Right ventricle myocardium inferior (tissue), 1 donor: ENCODE measurements at regions not wholly inside any gene's neighbourhood (a gene's known extent, or its start where the extent isn't known, plus 50 kb on each side); places are given as distances from the start of the nearest gene placed in this dataset.
A peak's percentile ranks its signal among the peaks of the same experiment; 100 is the strongest.

ENCODE experiments used
- ATAC-seq: fragments of 200-7000 bp; cut with Tn5 transposase; one replicate; pipeline ENCODE4 v1.9.1; 2020; ENCODE audit warnings: mild to moderate bottlenecking, moderate library complexity
- DNase-seq: peaks from one replicate; pipeline ENCODE4 v3.0.0; 2021; ENCODE audit errors: missing footprints
- intact Hi-C: fragments of 100-400 bp; cut with DNase I; formaldehyde crosslinking; loops from one replicate; pipeline ENCODE4 v1.11.0; 2022
- donor health status: DM: no; HTN: yes; CAD: no; lungs with severe emphysema.

DNA sequence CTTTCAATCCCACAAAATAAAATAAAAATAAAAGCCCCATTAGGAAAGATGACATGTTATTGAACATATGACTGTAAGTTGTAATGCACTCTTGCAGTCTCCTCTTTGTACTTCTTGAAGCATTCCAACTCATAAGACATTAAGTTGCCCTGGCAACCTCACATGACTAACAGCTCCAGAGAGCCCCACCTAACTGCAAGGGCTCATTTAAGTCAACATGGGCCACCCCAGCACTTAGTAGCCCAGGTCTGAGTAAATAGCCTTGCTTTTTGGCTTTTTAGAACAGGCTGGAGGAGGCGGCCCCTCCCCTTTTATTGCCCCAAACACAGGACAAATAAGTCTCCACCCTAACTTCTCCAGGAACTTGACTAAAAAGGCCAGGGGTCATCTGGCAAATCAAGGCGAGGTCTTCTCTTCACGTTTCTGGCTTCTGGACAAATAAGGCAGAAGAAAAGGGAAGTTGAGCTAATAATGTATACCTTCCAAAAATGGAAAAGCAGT lies 135.1 kb downstream of the TMCO5A start:
- no peak for DNase-seq
- peak; percentile 38 for ATAC-seq
- intact Hi-C loops = loop anchor here (5.0 kb wide), 2 partner anchors 62 to 283 kb away; no protein-coding TSS in a partner anchor

DNA sequence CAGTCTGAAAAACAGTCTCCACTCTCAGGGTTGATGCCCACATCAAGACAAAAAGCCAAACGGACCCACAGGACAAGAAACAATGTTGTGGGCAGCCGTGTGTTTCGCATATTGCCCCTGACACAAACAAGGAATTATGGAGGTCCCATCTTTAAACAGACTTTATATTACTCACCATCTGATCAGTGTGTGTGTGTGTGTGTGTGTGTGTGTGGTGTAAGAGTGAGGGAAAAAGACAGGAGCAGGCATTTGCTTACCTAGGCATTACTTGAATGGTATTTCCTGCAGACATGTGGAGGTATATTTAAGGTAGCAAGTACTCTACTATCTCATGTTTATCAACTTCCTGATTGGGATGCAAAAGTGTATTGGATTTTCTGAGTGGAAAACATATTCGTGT lies 136.3 kb downstream of the TMCO5A start:
- no peak for DNase-seq

DNA sequence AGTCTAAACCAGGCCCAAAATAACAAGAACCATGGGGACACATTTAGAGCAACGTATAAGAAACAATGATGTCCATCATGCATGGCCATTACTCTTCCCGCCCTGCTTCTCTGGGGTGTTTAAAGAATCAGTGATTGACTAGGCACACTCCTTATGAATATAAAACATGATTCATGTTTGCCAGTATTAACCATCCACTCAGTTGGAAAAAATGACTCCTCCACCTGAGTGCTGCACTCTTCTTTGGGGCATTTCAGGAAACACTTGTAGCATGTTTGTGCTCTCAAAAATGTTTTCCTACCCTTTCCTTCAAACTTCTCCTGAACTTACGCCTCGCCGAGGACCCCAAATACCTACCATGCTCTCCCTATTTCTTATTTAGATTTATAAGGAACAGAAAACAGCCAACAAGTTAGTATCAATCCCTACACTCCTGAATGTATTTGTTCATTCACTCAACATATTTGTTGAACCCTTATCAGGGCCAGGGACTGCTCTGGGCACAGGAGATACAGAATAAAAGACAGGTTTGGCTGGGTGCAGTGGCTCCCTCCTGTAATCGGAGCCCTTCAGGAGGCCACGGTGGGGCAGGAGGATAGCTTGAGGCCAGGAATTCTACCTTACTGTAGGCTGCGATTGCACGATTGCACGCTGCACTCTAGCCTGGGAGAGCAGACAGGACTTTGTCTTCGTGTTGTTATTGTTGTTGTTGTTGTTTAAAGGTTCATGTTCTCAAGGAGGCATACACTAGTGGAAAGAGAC lies 137.0 kb downstream of the TMCO5A start:
- no peak for ATAC-seq
- intact Hi-C loops = loop anchor here (5.0 kb wide), 2 partner anchors 64 to 281 kb away; no protein-coding TSS in a partner anchor
- no peak for DNase-seq

More for the DNA sequence above, 136.3 kb downstream of the TMCO5A start:
- no peak for ATAC-seq
- intact Hi-C loops = loop anchor here (5.0 kb wide), 2 partner anchors 63 to 282 kb away; no protein-coding TSS in a partner anchor

DNA sequence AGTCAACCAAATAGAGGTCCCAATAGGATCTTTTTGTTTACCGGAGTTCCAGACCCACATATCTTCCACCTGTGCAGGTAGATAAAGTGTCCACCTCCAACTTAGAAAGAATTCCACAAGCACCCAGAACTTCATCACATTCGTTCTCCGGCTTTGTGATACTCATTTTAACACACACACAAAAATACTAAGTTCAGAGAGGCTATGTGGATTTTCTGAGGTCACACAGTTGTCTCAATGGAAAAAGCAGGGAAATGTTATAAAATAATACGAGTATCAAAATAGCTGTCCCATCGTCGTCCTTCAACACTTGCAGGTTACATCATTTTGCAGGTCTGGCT lies 137.5 kb downstream of the TMCO5A start:
- DNase-seq = no peak
- no peak for ATAC-seq
- intact Hi-C loops = loop anchor here (5.0 kb wide), 2 partner anchors 65 to 280 kb away; no protein-coding TSS in a partner anchor

DNA sequence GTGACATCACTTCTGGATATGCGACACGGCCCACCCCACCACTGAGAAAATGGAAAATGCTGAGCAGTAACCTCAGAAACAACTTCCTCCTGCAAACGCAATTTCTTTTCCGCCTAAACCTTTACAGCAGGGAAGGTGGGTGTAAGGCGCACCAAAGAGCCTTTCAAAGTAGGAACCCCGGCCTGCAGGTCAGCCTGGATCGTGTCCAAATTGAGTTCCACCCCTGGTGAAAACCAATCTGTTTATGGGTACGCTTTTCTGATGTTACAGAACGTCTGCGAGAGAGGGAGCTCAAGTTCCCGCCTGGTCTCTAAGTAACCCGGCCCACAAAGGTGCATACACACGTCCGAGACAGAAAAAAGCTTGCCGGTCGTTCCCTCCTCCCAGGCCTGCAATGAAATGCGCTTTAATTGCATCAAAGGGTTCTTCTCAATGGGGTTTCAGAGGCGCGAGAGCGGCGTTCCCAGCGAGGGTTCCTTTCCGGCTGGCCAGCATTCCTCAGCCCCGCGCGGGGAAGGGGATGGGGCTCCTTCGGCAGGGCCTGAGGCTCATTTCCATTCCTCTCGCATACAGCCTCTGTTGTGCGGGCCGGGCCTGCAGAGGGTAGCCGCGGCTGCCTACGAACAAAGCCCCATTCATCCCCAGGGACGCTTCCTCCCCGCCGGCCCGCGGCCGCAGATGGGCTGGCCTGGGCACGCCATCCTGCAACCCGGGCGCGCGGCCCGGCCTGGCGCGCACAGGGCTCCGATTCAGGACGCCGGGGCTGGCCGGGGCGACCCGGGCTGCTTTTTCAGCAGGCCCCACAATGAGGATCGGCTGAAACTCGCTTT lies 138.1 kb downstream of the TMCO5A start:
- intact Hi-C loops = loop anchor here (1.0 to 5.0 kb wide), 3 partner anchors 65 to 280 kb away; partner anchors contain the start of gene SPRED1
- ATAC-seq (peak; percentile 91), DNase-seq (peak; percentile 86)

DNA sequence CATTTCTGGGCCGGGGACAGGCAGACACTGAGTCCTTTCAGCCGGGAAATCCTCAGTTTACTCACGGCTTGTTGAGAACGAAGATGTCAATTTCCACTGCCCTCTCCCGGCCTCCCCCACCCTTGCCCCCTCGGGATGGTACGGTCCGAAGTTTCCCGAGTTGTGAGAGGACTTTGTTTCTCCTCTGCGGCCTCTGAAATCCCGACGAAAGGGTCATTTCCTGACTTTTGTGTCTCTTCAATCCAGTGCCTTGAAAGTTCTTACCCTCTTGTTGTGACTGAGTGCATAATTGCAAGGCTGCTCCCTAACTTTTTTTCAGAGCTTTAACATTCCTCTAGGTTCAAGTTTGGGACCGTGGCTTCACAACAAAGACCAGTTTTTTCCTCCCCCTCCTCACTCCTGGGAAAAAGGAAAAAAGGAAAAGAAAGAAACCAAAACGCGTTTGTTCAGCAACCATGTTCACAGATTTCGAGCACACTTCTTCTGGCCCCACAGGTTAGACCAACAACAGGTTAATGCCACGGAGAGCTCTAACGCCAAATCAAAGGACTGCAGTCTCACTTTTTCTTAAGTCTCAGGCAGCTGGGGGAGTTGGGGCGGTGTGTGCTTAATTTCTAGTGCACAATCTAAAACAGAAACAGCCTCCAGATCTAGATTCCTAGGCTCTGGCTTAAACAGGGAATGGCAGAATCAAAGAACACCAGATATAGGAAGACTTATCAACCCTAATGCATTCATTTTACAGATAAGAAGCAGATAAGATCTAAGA lies 138.9 kb downstream of the TMCO5A start:
- intact Hi-C loops = loop anchor here (1.0 to 5.0 kb wide), 3 partner anchors 66 to 279 kb away; partner anchors contain the start of gene SPRED1
- ATAC-seq (peak; percentile 40), DNase-seq (no peak)

DNA sequence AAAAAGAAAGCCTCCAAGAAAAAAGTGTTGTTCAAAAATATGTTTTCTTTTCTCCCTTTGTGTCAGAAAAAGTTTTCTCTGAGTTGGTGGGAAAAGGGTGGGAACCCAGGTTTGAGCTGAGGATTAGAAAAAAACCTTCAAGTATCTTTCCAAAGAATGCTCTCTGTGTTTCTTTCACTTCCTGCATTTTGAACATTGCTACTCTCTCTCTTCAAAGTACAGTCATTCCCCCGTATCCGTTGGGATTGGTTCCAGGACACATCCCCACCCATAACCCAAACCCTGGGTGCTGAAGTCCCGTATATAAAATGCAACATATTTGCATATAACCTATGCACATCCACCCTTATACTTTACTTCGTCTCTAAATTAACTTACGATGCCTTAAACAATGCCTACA lies 139.6 kb downstream of the TMCO5A start:
- intact Hi-C loops = loop anchor here (5.0 kb wide), 2 partner anchors 67 to 278 kb away; no protein-coding TSS in a partner anchor
- DNase-seq = no peak
- ATAC-seq = no peak

DNA sequence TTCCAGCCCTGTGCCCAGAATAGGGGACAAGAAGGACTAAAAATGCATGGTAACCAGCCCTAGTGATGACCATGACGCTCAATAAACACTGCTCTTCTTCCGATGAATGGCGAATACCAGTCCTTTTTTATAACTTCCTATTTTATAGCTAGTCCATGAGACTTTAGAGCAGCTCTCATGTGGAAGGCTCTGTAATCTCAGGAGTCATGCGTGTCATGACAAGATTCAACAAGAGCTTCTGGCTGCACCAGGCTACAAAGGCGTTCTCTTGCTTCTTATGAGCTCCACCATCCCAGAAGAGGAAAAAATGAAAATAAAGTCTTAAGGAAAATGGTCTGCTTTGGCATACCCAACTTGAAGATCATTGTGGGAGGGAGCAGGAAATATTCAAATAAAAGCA lies 141.0 kb downstream of the TMCO5A start:
- ATAC-seq = no peak
- no peak for DNase-seq
- intact Hi-C loops = no loop called here

DNA sequence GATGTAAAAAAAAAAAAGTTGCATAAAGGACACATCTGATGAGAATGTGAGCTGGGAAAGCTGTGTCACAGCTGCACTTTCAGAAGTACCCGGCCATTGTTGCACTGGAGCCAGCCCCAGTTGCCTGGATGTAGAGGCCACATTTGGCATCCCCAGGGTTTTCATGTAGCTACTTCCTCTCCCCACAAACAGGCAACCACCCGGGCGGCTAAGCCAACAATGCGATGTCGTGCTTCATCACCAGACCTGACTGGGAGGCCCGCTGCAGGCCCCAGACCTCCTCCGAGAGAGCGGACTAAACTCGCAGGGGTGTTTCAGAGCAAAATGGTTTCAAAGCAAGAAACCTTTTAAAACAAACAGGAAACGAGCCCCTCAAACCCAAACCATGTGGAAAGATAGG lies 142.3 kb downstream of the TMCO5A start:
- no peak for ATAC-seq
- intact Hi-C loops = no loop called here
- DNase-seq = peak; percentile 68

DNA sequence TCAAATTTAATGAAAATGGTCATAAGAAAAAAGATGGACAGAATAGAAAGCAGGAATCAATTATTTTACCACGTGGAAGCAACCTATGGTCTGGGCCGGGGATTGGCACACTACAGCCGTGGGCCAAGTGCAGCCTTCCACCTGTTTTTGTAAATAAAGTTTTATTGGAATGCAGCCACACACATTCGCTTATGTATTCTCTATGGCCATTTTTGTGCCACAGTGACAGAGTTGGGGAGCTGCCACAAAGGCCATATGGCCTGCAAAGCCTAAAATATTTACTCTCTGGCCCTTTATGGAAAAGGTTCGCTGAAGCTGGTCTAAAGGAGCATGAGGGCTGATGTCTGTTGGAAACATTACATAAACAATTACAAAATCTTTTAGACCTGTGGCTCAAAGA lies 144.8 kb downstream of the TMCO5A start:
- no peak for DNase-seq
- no peak for ATAC-seq
- intact Hi-C loops = no loop called here

DNA sequence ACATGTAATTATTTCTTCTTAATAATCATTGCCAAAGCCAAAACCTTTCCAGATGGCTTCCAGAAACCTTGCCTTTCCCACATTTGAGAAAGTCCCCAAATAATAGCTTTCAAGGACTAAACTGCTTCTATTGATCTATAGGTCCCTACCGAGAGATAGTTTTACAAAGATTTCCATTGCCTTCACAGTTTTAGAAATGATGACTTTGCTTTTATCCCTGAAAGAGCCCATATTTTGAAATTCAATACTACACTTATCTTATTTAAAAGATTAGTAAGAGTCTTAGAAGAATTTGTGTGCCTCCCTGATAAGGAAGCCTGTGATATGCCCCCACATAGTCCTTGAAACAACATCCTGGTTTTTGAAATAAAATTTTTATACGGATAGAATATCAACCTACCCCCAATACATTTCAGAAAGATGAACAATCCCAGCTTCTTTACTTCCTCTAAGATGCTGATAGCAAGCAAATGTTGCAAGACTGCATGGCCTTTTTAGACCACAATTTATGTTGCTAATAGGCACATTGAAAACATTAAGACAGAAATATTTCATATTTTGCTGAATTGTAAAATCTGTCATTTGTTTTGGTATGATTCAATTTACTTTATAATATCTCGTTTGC lies 146.3 kb downstream of the TMCO5A start:
- no peak for DNase-seq
- ATAC-seq = no peak
- intact Hi-C loops = no loop called here

DNA sequence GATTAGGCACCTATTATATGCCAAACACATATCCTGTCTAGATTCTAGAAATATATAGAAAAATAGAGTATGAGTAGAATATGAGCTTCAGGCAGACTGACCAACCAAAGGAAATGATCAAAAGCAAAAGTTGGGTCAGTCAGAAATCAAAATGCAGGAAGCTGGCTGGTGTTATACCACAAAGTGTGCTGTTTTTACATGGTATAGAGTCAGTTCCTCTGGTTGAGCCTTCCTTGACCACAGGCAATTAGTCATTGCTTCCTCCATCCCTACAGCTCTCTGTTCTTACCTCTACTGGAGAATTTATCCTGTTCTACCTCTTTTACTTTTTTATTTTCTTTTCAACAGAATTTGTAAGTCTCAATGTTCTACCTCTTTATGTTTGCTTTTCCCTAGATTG lies 149.8 kb downstream of the TMCO5A start:
- peak; percentile 64 for ATAC-seq
- intact Hi-C loops = no loop called here

DNA sequence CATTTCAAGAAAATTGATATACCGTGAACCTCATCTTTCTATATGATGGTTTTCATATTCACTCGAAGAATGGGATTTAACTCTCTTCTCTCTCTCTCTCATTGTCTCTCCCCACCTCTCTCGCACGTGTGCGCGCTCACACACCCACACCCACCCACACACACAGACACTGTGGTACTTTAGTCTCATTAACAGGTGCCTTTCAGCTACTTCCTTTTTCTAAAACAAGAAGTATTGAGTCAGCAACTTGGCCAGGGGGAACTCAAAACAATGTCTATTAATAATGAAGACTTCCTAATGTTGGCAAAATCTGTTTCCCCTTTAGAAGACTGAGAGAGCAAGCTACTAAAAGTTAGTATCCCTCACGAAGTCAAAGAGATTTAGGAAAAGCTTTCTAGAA lies 150.7 kb downstream of the TMCO5A start:
- ATAC-seq (peak; percentile 54), DNase-seq (no peak)
- intact Hi-C loops = no loop called here

More for the DNA sequence above, 149.8 kb downstream of the TMCO5A start:
- DNase-seq = no peak

DNA sequence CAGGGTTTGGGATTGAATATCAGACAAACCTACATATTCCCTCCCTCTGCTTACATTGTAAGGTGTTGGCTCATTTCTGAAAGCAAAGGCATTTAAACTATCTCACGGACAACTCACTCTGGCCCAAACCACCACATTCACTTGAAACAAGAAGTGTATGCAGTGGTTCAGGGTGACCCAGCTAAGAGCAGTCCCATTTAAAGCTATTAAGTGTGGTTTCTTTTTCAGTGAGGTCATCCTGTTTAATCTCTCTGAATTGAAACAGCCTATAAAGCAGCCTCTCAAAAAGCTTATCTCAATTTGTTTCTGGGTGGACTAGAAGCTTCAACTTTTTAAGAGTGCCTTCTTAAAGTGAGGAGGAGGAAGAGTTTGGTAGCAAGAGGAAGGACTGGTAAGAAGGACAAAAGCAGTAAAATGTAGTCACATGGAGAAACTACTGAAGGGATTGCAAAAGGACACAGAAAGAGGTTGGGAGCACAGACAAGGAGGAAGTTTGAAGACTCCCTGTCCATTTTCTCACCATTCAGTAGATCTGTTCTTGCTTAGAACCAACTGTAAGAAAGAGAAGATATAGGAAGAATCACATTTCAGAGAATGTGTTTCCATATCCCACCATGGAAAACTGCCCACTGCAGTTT lies 151.6 kb downstream of the TMCO5A start:
- ATAC-seq = peak; percentile 40

DNA sequence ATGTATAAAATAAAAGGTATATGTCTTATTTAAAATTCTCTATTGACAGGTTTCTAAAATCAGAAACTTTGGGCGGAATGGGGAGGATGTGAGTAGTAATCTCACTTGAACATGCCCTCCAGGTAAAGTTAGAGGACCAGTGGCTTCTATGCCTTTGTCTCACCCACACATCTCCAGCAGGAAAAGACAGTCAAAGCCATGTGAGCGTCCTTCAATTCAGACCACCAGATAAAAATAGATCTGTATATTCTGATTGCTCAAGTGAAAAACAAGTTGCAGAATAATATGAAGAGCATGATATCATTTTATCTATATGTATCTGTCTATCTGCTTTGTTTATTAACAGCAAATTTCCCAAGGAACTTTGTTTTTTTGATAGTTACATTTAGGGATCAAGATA lies 152.2 kb downstream of the TMCO5A start:
- intact Hi-C loops = no loop called here
- ATAC-seq (no peak), DNase-seq (no peak)

More for the DNA sequence above, 151.6 kb downstream of the TMCO5A start:
- DNase-seq = no peak
- intact Hi-C loops = no loop called here

DNA sequence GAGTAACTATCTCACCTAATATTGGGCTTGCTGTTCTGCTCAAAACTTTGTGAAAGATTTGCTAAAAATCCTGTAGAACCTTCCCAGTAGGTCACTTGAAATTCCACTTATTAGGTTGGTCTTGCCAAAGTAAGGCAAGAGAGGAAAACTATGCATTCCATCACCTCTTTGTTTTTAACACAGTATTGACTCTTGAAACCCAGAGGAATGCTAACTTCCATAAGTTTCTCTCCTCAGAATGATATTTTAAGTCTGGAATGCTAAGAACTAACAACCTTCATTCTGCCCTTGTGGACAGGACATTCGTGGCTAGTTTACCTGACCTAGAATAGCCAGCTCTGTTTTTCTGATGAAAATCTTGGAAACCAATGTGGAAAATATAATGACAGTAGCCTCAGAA lies 154.5 kb downstream of the TMCO5A start:
- DNase-seq (no peak), ATAC-seq (no peak)
- intact Hi-C loops = no loop called here

DNA sequence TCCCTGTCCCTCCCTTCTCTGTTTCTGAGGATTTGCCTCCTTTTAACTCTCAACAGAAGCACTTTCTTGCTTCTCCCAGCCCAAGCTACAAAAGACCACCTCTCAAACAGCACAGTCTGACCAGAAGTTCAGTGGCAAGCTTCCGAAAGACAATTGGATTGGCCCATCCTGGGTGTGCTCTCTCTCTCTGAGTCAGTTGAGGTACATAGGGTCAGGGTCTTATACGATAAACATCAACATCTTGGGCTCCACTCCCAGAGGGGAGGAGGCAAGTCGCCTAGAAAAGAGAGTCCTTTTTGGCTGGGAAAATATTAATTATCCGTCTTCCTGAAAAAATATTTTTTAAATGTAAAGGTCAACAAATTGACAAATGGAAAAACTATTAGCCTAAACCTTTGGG lies 155.8 kb downstream of the TMCO5A start:
- DNase-seq (no peak), ATAC-seq (peak; percentile 63)
- intact Hi-C loops = no loop called here

DNA sequence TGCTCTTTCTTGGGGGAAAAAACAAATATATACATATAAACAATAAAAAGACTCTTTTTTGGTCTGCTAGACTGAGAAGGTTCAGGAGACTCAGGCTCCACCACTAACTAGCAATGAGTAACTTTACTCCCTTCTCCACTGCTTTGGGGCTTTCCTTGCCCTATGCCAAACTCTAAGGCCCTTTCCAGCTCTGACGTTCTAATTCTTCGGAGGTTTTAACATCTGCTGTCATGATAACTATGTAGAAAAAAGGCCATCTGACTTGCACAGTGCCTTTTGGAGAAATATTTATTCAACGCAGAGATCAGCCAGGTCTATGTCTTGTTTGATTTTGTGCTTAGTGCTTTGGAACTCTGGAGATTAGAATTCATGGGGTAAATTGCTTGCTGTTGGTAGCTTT lies 156.2 kb downstream of the TMCO5A start:
- intact Hi-C loops = no loop called here
- DNase-seq = no peak
- ATAC-seq = peak; percentile 57
